ENCODE measurements at regions not wholly inside any gene's neighbourhood (a gene's known extent, or its start where the extent isn't known, plus 50 kb on each side); places are given as distances from the start of the nearest gene placed in this dataset.

- ATAC-seq (no peak), DNase-seq (ENCODE audit: low spot score) (no peak)
- CTCF ChIA-PET: no interaction called here
- Mint-ChIP-seq H3K4me3 (no peak overlapping the region), H3K4me1 (no peaks in the 10 kb centered on the region), H3K36me3 (no peaks in the 10 kb centered on the region; the same call in 1 of the 2 replicates), H3K27ac (no peak overlapping the region), H3K27me3 (ENCODE audit: low read depth) (no peaks in the 10 kb centered on the region), H3K9me3 (peaks cover 7% of the 10 kb centered on the region)
- POLR2A ChIA-PET: no interaction called here
- TF ChIP-seq FOXP4 (CRISPR knock-in tag; IDR thresholded peaks at IDR 0.05) (no peak), ZNF317 (CRISPR knock-in tag; IDR thresholded peaks at IDR 0.05; ENCODE audit: borderline replicate concordance, low read depth) (no peak)
- TF ChIP-seq, protein P1, sequence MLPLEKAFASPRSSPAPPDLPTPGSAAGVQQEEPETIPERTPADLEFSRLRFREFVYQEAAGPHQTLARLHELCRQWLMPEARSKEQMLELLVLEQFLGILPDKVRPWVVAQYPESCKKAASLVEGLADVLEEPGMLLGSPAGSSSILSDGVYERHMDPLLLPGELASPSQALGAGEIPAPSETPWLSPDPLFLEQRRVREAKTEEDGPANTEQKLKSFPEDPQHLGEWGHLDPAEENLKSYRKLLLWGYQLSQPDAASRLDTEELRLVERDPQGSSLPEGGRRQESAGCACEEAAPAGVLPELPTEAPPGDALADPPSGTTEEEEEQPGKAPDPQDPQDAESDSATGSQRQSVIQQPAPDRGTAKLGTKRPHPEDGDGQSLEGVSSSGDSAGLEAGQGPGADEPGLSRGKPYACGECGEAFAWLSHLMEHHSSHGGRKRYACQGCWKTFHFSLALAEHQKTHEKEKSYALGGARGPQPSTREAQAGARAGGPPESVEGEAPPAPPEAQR (CRISPR knock-in tag; IDR thresholded peaks at IDR 0.05): no peak
These were observed 1070.7 kb downstream of the CNTNAP5 start for GRCh38 chr2:125095826-125096225.

- ATAC-seq: no peak
- Mint-ChIP-seq H3K36me3 (peaks cover 8% of the 10 kb centered on the region; the same call in 1 of the 2 replicates), H3K27ac (no peak overlapping the region), H3K4me3 (no peak overlapping the region), H3K9me3 (peaks cover 30% of the 10 kb centered on the region), H3K27me3 (ENCODE audit: low read depth) (no peaks in the 10 kb centered on the region), H3K4me1 (no peaks in the 10 kb centered on the region)
- TF ChIP-seq, protein P2, sequence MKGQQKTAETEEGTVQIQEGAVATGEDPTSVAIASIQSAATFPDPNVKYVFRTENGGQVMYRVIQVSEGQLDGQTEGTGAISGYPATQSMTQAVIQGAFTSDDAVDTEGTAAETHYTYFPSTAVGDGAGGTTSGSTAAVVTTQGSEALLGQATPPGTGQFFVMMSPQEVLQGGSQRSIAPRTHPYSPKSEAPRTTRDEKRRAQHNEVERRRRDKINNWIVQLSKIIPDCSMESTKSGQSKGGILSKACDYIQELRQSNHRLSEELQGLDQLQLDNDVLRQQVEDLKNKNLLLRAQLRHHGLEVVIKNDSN (CRISPR knock-in tag; IDR thresholded peaks at IDR 0.05): no peak
- no peak for TF ChIP-seq MAX (CRISPR knock-in tag; IDR thresholded peaks at IDR 0.05)
- TF ChIP-seq ZNF512 (CRISPR knock-in tag; IDR thresholded peaks at IDR 0.05; ENCODE audit: borderline replicate concordance): no peak
- TF ChIP-seq ZNF671 (CRISPR knock-in tag; IDR thresholded peaks at IDR 0.05): no peak
- TF ChIP-seq ELF4 (CRISPR knock-in tag; IDR thresholded peaks at IDR 0.05; ENCODE audit: low read depth): no peak
- TF ChIP-seq ZNF121 (CRISPR knock-in tag; IDR thresholded peaks at IDR 0.05): no peak
- TF ChIP-seq, protein P3, sequence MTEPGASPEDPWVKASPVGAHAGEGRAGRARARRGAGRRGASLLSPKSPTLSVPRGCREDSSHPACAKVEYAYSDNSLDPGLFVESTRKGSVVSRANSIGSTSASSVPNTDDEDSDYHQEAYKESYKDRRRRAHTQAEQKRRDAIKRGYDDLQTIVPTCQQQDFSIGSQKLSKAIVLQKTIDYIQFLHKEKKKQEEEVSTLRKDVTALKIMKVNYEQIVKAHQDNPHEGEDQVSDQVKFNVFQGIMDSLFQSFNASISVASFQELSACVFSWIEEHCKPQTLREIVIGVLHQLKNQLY (CRISPR knock-in tag; IDR thresholded peaks at IDR 0.05): no peak
- no peak for TF ChIP-seq ZNF232 (CRISPR knock-in tag; IDR thresholded peaks at IDR 0.05)
- TF ChIP-seq, protein P4, sequence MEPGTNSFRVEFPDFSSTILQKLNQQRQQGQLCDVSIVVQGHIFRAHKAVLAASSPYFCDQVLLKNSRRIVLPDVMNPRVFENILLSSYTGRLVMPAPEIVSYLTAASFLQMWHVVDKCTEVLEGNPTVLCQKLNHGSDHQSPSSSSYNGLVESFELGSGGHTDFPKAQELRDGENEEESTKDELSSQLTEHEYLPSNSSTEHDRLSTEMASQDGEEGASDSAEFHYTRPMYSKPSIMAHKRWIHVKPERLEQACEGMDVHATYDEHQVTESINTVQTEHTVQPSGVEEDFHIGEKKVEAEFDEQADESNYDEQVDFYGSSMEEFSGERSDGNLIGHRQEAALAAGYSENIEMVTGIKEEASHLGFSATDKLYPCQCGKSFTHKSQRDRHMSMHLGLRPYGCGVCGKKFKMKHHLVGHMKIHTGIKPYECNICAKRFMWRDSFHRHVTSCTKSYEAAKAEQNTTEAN (CRISPR knock-in tag; IDR thresholded peaks at IDR 0.05): no peak
- TF ChIP-seq NR3C1 (CRISPR knock-in tag; conservative IDR thresholded peaks at IDR 0.05; ENCODE audit: low read depth): no peak
- no peak for TF ChIP-seq SMAD3 (CRISPR knock-in tag; IDR thresholded peaks at IDR 0.05; ENCODE audit: borderline replicate concordance)
- DNase-seq (ENCODE audit: low spot score): no peak
- POLR2A ChIA-PET: no interaction called here
- CTCF ChIA-PET: no interaction called here
These were observed 1081.6 kb downstream of the CNTNAP5 start for GRCh38 chr2:125106710-125107109.

DNA sequence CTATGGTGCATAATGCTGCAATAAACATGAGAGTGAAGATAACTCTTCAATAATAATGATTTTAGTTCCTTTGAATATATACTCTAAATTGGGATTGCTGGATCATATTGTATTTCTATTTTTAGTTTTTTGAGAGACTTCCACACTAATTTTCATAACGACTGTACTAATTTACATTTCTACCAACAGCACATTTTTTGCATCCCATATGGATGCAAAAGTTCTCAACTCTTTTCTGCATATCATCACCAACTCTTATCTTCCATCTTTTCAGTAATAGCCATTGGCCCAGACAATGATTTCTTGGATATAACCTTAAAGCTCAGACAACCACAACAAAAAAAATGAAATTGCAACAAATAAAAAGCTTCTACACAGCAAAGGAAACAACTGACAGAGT is 1082.4 kb downstream of the CNTNAP5 start:
- POLR2A ChIA-PET: no interaction called here
- no peaks in the 10 kb centered on the region for H3K4me1 Mint-ChIP-seq
- H3K36me3 Mint-ChIP-seq: peaks cover 8% of the 10 kb centered on the region; the same call in 1 of the 2 replicates
- no peak overlapping the region for H3K27ac Mint-ChIP-seq
- DNase-seq (ENCODE audit: low spot score) (no peak), ATAC-seq (no peak)
- H3K9me3 Mint-ChIP-seq: peaks cover 25% of the 10 kb centered on the region
- H3K27me3 Mint-ChIP-seq (ENCODE audit: low read depth): no peaks in the 10 kb centered on the region
- no peak overlapping the region for H3K4me3 Mint-ChIP-seq
- CTCF ChIA-PET: no interaction called here
- TF ChIP-seq TP53 (CRISPR knock-in tag; IDR thresholded peaks at IDR 0.05): no peak
- TF ChIP-seq ZBTB21 (CRISPR knock-in tag; IDR thresholded peaks at IDR 0.05; ENCODE audit: borderline replicate concordance): no peak
- TF ChIP-seq, protein P5, sequence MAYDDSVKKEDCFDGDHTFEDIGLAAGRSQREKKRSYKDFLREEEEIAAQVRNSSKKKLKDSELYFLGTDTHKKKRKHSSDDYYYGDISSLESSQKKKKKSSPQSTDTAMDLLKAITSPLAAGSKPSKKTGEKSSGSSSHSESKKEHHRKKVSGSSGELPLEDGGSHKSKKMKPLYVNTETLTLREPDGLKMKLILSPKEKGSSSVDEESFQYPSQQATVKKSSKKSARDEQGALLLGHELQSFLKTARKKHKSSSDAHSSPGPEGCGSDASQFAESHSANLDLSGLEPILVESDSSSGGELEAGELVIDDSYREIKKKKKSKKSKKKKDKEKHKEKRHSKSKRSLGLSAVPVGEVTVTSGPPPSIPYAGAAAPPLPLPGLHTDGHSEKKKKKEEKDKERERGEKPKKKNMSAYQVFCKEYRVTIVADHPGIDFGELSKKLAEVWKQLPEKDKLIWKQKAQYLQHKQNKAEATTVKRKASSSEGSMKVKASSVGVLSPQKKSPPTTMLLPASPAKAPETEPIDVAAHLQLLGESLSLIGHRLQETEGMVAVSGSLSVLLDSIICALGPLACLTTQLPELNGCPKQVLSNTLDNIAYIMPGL (CRISPR knock-in tag; IDR thresholded peaks at IDR 0.05): no peak
- TF ChIP-seq MAX (CRISPR knock-in tag; IDR thresholded peaks at IDR 0.05): no peak
- no peak for TF ChIP-seq RORB (CRISPR knock-in tag; IDR thresholded peaks at IDR 0.05)
- TF ChIP-seq GABPB1 (CRISPR knock-in tag; IDR thresholded peaks at IDR 0.05): no peak
- no peak for TF ChIP-seq ZNF512 (CRISPR knock-in tag; IDR thresholded peaks at IDR 0.05; ENCODE audit: borderline replicate concordance)

All from WTC11 (cell line).